Astrocyte (in vitro differentiated cells and primary cell): ENCODE measurements at regions not wholly inside any gene's neighbourhood (a gene's known extent, or its start where the extent isn't known, plus 50 kb on each side); places are given as distances from the start of the nearest gene placed in this dataset.

ENCODE experiments used
- DNase-seq: peaks from one replicate; pipeline ENCODE4 v3.0.0-alpha.2; 2010; ENCODE audit warnings: low read depth
- FAIRE-seq: peaks from 2 replicates; lab custom pipeline; 2011; peaks lifted over from hg19 to GRCh38; lab: Jason Lieb, UNC
- H2AFZ ChIP-seq: 2 replicates; pipeline ENCODE4 v1.6.0; 2012; ENCODE audit warnings: low read depth, low read length, inconsistent platforms
- H3K27ac ChIP-seq: 2 replicates; pipeline ENCODE4 v1.5.1; 2011; ENCODE audit warnings: low read depth, low read length, inconsistent platforms
- H3K27me3 ChIP-seq: 2 replicates; pipeline ENCODE4 v1.6.0; 2011; ENCODE audit warnings: low read length, inconsistent platforms; ENCODE audit not compliant: insufficient read depth
- H3K36me3 ChIP-seq: 2 replicates; pipeline ENCODE4 v1.5.1; 2011; ENCODE audit warnings: low read length, inconsistent platforms; ENCODE audit not compliant: insufficient read depth
- H3K4me1 ChIP-seq: 2 replicates; pipeline ENCODE4 v1.5.1; 2011; ENCODE audit warnings: low read length, inconsistent platforms; ENCODE audit not compliant: insufficient read depth
- H3K4me2 ChIP-seq: 2 replicates; pipeline ENCODE4 v1.6.0; 2012; ENCODE audit warnings: low read length, inconsistent platforms
- H3K4me3 ChIP-seq: 2 replicates; pipeline ENCODE4 v1.5.1; 2011; ENCODE audit warnings: low read depth, mild to moderate bottlenecking, low read length, inconsistent platforms; ENCODE audit not compliant: insufficient read depth
- H3K79me2 ChIP-seq: 2 replicates; pipeline ENCODE4 v1.6.0; 2012; ENCODE audit warnings: mild to moderate bottlenecking, low read length, inconsistent platforms; ENCODE audit not compliant: insufficient read depth
- H3K9ac ChIP-seq: 2 replicates; pipeline ENCODE4 v1.6.0; 2012; ENCODE audit warnings: mild to moderate bottlenecking, low read length, inconsistent platforms
- H3K9me3 ChIP-seq: 2 replicates; pipeline ENCODE4 v1.5.1; 2012; ENCODE audit warnings: low read depth, mild to moderate bottlenecking, low read length, inconsistent platforms; ENCODE audit not compliant: insufficient read depth
- H4K20me1 ChIP-seq: 2 replicates; pipeline ENCODE4 v1.6.0; 2012; ENCODE audit warnings: low read length, inconsistent platforms; ENCODE audit not compliant: insufficient read depth
- H3K27ac Mint-ChIP-seq: one replicate; pipeline ENCODE4 v1.8.0; 2021; ENCODE audit warnings: mild to moderate bottlenecking, mixed read lengths; ENCODE audit not compliant: unreplicated experiment
- H3K27me3 Mint-ChIP-seq: one replicate; pipeline ENCODE4 v1.8.0; 2021; ENCODE audit warnings: low read depth, mixed read lengths; ENCODE audit not compliant: unreplicated experiment
- H3K36me3 Mint-ChIP-seq: one replicate; pipeline ENCODE4 v1.8.0; 2021; ENCODE audit warnings: low read depth, mixed read lengths; ENCODE audit not compliant: unreplicated experiment
- H3K4me1 Mint-ChIP-seq: one replicate; pipeline ENCODE4 v1.8.0; 2021; ENCODE audit warnings: low read depth, mixed read lengths; ENCODE audit not compliant: unreplicated experiment
- H3K4me3 Mint-ChIP-seq: one replicate; pipeline ENCODE4 v1.8.0; 2021; ENCODE audit warnings: mild to moderate bottlenecking, moderate library complexity, mixed read lengths; ENCODE audit not compliant: unreplicated experiment
- H3K9me3 Mint-ChIP-seq: one replicate; pipeline ENCODE4 v1.8.0; 2021; ENCODE audit warnings: mild to moderate bottlenecking, mixed read lengths; ENCODE audit not compliant: unreplicated experiment
- EZH2 ChIP-seq: IDR thresholded peaks from 2 replicates; pipeline ENCODE4 v1.6.1; 2012; ENCODE audit warnings: mild to moderate bottlenecking, low read length, inconsistent platforms; ENCODE audit not compliant: insufficient read depth
- TF ChIP-seq, protein P1 (sequence below): IDR thresholded peaks from 2 replicates; pipeline ENCODE4 v1.5.1; 2011; ENCODE audit warnings: low read depth, mild to moderate bottlenecking, inconsistent platforms, low read length, moderate library complexity; ENCODE audit not compliant: insufficient read depth

- H2AFZ ChIP-seq, result no peak overlapping the region
- no peak overlapping the region for H3K4me2 ChIP-seq
- Mint-ChIP-seq H3K9me3 (peaks cover 2% of the 10 kb centered on the region), H3K36me3 (no peaks in the 10 kb centered on the region), H3K4me1 (no peaks in the 10 kb centered on the region), H3K27me3 (no peaks in the 10 kb centered on the region), H3K4me3 (no peak overlapping the region), H3K27ac (no peak overlapping the region)
- no peaks in the 10 kb centered on the region for H3K27me3 ChIP-seq
- H4K20me1 ChIP-seq, result no peaks in the 10 kb centered on the region
- FAIRE-seq (no peak), DNase-seq (no peak)
- no peaks in the 10 kb centered on the region for H3K36me3 ChIP-seq
- no peak overlapping the region for H3K4me3 ChIP-seq
- TF ChIP-seq EZH2, result no peak
- TF ChIP-seq, protein P1, sequence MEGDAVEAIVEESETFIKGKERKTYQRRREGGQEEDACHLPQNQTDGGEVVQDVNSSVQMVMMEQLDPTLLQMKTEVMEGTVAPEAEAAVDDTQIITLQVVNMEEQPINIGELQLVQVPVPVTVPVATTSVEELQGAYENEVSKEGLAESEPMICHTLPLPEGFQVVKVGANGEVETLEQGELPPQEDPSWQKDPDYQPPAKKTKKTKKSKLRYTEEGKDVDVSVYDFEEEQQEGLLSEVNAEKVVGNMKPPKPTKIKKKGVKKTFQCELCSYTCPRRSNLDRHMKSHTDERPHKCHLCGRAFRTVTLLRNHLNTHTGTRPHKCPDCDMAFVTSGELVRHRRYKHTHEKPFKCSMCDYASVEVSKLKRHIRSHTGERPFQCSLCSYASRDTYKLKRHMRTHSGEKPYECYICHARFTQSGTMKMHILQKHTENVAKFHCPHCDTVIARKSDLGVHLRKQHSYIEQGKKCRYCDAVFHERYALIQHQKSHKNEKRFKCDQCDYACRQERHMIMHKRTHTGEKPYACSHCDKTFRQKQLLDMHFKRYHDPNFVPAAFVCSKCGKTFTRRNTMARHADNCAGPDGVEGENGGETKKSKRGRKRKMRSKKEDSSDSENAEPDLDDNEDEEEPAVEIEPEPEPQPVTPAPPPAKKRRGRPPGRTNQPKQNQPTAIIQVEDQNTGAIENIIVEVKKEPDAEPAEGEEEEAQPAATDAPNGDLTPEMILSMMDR, result no peak
- no peaks in the 10 kb centered on the region for H3K9me3 ChIP-seq
- H3K79me2 ChIP-seq, result no peaks in the 10 kb centered on the region
- peaks cover 6% of the 10 kb centered on the region for H3K4me1 ChIP-seq
- no peak overlapping the region for H3K27ac ChIP-seq
- no peak overlapping the region for H3K9ac ChIP-seq
Measured at GRCh38 chr2:228611171-228611570, 429.7 kb upstream of the SPHKAP start.

DNA sequence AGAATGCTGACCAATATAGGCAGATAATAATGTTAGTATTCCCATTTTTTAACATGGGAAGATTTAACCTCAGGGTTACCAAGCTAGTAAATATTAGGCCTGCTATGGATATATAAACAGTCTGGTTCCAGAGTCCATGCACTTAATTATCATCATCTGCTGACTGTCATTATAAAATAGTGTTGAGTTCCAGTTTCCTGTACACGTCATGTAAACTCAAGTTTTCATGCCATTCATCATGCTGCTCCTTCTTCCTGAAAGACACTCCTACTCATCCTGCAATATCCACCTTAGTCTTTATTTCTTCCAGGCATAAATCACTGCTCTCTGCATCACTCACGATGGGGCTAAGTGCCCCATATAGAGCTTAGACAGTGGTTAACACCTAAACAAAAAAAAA lies 420.8 kb upstream of the SPHKAP start:
- Histone ChIP-seq H3K27me3 (no peaks in the 10 kb centered on the region), H3K4me1 (peaks cover 2% of the 10 kb centered on the region), H3K36me3 (no peaks in the 10 kb centered on the region), H3K27ac (no peak overlapping the region), H3K9me3 (no peaks in the 10 kb centered on the region), H3K4me3 (no peak overlapping the region), H2AFZ (no peak overlapping the region), H4K20me1 (no peaks in the 10 kb centered on the region), H3K9ac (no peak overlapping the region), H3K79me2 (no peaks in the 10 kb centered on the region), H3K4me2 (no peak overlapping the region)
- Mint-ChIP-seq H3K4me3 (no peak overlapping the region), H3K27ac (no peak overlapping the region), H3K27me3 (no peaks in the 10 kb centered on the region), H3K9me3 (no peaks in the 10 kb centered on the region), H3K36me3 (no peaks in the 10 kb centered on the region), H3K4me1 (peaks cover 2% of the 10 kb centered on the region)
- no peak for FAIRE-seq
- TF ChIP-seq EZH2, result no peak
- TF ChIP-seq, protein P1, result no peak
- DNase-seq, result no peak

DNA sequence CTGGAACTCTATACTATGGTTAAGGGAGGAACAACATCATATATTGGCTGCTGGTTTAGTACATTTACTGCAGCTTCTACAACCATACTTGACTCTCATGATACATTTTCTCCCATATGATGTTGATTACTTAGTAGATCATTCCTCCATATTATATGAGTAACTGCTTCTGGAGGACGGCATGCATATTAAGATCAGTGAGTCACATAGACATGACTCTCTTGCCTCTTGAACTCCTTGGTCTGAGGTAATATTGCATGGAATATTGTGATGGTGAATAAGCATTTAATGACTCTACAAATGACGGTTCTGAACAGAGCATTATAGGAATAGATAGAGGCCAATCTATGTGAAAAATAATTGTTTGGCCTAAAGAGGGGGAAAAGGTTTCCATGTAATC lies 418.8 kb upstream of the SPHKAP start:
- H3K27ac ChIP-seq, result peak overlapping the region; percentile 71
- no peak overlapping the region for H3K4me3 Mint-ChIP-seq

More for the DNA sequence above, 418.8 kb upstream of the SPHKAP start:
- Histone ChIP-seq H3K9me3 (no peaks in the 10 kb centered on the region), H2AFZ (no peak overlapping the region), H3K27me3 (no peaks in the 10 kb centered on the region), H3K4me2 (peak overlapping the region; percentile 24), H4K20me1 (no peaks in the 10 kb centered on the region), H3K4me3 (no peak overlapping the region), H3K4me1 (peaks cover 2% of the 10 kb centered on the region), H3K36me3 (no peaks in the 10 kb centered on the region), H3K9ac (no peak overlapping the region), H3K79me2 (no peaks in the 10 kb centered on the region)
- H3K27me3 Mint-ChIP-seq, result no peaks in the 10 kb centered on the region
- no peaks in the 10 kb centered on the region for H3K36me3 Mint-ChIP-seq
- peak; percentile 80 for DNase-seq
- FAIRE-seq, result peak; percentile 71
- H3K27ac Mint-ChIP-seq, result no peak overlapping the region
- TF ChIP-seq, protein P1, result no peak
- no peak for TF ChIP-seq EZH2
- peaks cover 2% of the 10 kb centered on the region for H3K4me1 Mint-ChIP-seq
- no peaks in the 10 kb centered on the region for H3K9me3 Mint-ChIP-seq
